ENCODE measurements at regions not wholly inside any gene's neighbourhood (a gene's known extent, or its start where the extent isn't known, plus 50 kb on each side); places are given as distances from the start of the nearest gene placed in this dataset.

- peak; percentile 62 for DNase-seq (ENCODE audit: low read depth)
These were observed 502.7 kb downstream of the FGF9 start for GRCh38 chr13:22173610-22174009.

- DNase-seq (ENCODE audit: low read depth) = no peak
These were observed 504.4 kb downstream of the FGF9 start for GRCh38 chr13:22175241-22175640.

- DNase-seq (ENCODE audit: low read depth) = no peak
These were observed 504.9 kb downstream of the FGF9 start for GRCh38 chr13:22175815-22176214.

GRCh38 chr13:22176968-22177520 is 506.2 kb downstream of the FGF9 start:
- DNase-seq (ENCODE audit: low read depth) = no peak

GRCh38 chr13:22178878-22179277 is 508.0 kb downstream of the FGF9 start:
- DNase-seq (ENCODE audit: low read depth) = no peak

GRCh38 chr13:22187329-22187728 is 516.5 kb downstream of the FGF9 start:
- no peak for DNase-seq (ENCODE audit: low read depth)

- DNase-seq (ENCODE audit: low read depth) = no peak
These were observed 518.5 kb downstream of the FGF9 start for GRCh38 chr13:22189176-22190048.

GRCh38 chr13:22193070-22193469 is 522.2 kb downstream of the FGF9 start:
- no peak for DNase-seq (ENCODE audit: low read depth)

- DNase-seq (ENCODE audit: low read depth) = no peak
These were observed 523.4 kb downstream of the FGF9 start for GRCh38 chr13:22194106-22194805.

- no peak for DNase-seq (ENCODE audit: low read depth)
These were observed 524.9 kb downstream of the FGF9 start for GRCh38 chr13:22195726-22196125.

- DNase-seq (ENCODE audit: low read depth) = no peak
These were observed 525.9 kb downstream of the FGF9 start for GRCh38 chr13:22196777-22197176.

- no peak for DNase-seq (ENCODE audit: low read depth)
These were observed 527.1 kb downstream of the FGF9 start for GRCh38 chr13:22198001-22198400.

- no peak for DNase-seq (ENCODE audit: low read depth)
These were observed 527.9 kb downstream of the FGF9 start for GRCh38 chr13:22198641-22199217.

GRCh38 chr13:22200440-22200839 is 529.6 kb downstream of the FGF9 start:
- no peak for DNase-seq (ENCODE audit: low read depth)

GRCh38 chr13:22201375-22201925 is 530.6 kb downstream of the FGF9 start:
- DNase-seq (ENCODE audit: low read depth) = no peak

- no peak for DNase-seq (ENCODE audit: low read depth)
These were observed 539.5 kb downstream of the FGF9 start for GRCh38 chr13:22210134-22210930.

GRCh38 chr13:22211876-22212275 is 541.0 kb downstream of the FGF9 start:
- no peak for DNase-seq (ENCODE audit: low read depth)

- no peak for DNase-seq (ENCODE audit: low read depth)
These were observed 541.7 kb downstream of the FGF9 start for GRCh38 chr13:22212576-22212975.

- DNase-seq (ENCODE audit: low read depth) = no peak
These were observed 543.3 kb downstream of the FGF9 start for GRCh38 chr13:22214184-22214583.

- no peak for DNase-seq (ENCODE audit: low read depth)
These were observed 547.9 kb downstream of the FGF9 start for GRCh38 chr13:22218797-22219196.

GRCh38 chr13:22219709-22220108 is 548.8 kb downstream of the FGF9 start:
- no peak for DNase-seq (ENCODE audit: low read depth)
